ENCODE measurements at regions not wholly inside any gene's neighbourhood (a gene's known extent, or its start where the extent isn't known, plus 50 kb on each side); places are given as distances from the start of the nearest gene placed in this dataset.
"Not testable (repeated sequence)": the region's sequence is repeated elsewhere in the genome, so short reads cannot be mapped to it uniquely, and the experiment has no call there.

DNA sequence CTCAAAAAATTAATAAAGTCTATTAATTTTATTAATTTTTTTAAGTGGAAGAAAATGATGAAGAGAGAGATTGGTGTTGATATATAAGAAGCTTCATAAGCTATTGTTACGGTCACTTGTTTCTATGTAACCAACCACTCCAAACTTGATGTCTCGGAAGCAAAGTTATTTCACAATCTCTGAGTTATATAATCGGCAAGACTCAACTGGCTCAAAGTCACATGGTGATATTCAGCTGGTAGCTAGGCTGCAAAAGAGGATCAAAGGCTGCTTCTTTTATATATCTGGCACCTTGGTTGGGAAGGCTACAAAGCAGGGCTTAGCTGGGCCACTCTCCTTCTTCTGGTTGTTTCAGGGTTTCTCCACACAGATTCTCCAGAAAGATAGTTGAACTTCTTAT lies 245.1 kb upstream of the ARHGAP42 start:
- intact Hi-C loops (cut with DNase I): no loop called here
- H3K27ac ChIP-seq: no peak overlapping the region
- no peaks in the 10 kb centered on the region for H3K4me1 ChIP-seq (replicated peaks)
- H3K36me3 ChIP-seq: no peaks in the 10 kb centered on the region
- no peaks in the 10 kb centered on the region for H3K9me3 ChIP-seq
- no peaks in the 10 kb centered on the region for H3K27me3 ChIP-seq (replicated peaks; ENCODE audit: insufficient read depth)
- no peak for DNase-seq (ENCODE audit: low spot score)
- 87% methylated on average over 3 of the region's 3 CpGs for WGBS
- H3K4me3 ChIP-seq: no peak overlapping the region
- no peak for TF ChIP-seq POLR2AphosphoS5 (IDR thresholded peaks at IDR 0.05)
- no peak for TF ChIP-seq POLR2A (IDR thresholded peaks at IDR 0.05)
- TF ChIP-seq, protein P1, sequence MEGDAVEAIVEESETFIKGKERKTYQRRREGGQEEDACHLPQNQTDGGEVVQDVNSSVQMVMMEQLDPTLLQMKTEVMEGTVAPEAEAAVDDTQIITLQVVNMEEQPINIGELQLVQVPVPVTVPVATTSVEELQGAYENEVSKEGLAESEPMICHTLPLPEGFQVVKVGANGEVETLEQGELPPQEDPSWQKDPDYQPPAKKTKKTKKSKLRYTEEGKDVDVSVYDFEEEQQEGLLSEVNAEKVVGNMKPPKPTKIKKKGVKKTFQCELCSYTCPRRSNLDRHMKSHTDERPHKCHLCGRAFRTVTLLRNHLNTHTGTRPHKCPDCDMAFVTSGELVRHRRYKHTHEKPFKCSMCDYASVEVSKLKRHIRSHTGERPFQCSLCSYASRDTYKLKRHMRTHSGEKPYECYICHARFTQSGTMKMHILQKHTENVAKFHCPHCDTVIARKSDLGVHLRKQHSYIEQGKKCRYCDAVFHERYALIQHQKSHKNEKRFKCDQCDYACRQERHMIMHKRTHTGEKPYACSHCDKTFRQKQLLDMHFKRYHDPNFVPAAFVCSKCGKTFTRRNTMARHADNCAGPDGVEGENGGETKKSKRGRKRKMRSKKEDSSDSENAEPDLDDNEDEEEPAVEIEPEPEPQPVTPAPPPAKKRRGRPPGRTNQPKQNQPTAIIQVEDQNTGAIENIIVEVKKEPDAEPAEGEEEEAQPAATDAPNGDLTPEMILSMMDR (IDR thresholded peaks at IDR 0.05): no peak

- no peak overlapping the region for H3K27ac ChIP-seq
- DNase-seq (ENCODE audit: low spot score): peak; percentile 5
- TF ChIP-seq POLR2AphosphoS5 (IDR thresholded peaks at IDR 0.05): no peak
- WGBS: 8% methylated on average over 2 of the region's 2 CpGs
- H3K9me3 ChIP-seq: no peaks in the 10 kb centered on the region
- intact Hi-C loops (cut with DNase I): no loop called here
- no peaks in the 10 kb centered on the region for H3K27me3 ChIP-seq (replicated peaks; ENCODE audit: insufficient read depth)
- no peaks in the 10 kb centered on the region for H3K36me3 ChIP-seq
- H3K4me1 ChIP-seq (replicated peaks): no peaks in the 10 kb centered on the region
- no peak overlapping the region for H3K4me3 ChIP-seq
Measured at GRCh38 chr11:100445231-100445735, 241.8 kb upstream of the ARHGAP42 start.

DNA sequence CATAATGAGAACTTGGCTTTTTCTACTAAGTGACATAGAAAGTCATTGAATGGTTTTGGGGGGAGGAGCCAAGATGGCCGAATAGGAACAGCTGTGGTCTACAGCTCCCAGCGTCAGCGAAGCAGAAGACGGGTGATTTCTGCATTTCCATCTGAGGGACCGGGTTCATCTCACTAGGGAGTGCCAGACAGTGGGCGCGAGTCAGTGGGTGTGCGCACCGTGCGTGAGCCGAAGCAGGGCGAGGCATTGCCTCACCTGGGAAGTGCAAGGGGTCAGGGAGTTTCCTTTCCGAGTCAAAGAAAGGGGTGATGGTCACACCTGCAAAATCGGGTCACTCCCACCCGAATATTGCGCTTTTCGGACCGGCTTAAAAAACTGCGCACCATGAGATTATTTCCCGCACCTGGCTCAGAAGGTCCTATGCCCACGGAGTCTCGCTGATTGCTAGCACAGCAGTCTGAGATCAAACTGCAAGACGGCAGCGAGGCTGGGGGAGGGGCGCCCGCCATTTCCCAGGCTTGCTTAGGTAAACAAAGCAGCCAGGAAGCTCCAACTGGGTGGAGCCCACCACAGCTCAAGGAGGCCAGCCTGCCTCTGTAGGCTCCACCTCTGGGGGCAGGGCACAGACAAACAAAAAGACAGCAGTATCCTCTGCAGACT lies 235.2 kb upstream of the ARHGAP42 start:
- WGBS: 90% methylated on average over 26 of the region's 26 CpGs
- DNase-seq (ENCODE audit: low spot score); H3K4me3 ChIP-seq; H3K4me1 ChIP-seq (replicated peaks); H3K27ac ChIP-seq; intact Hi-C loops (cut with DNase I); H3K36me3 ChIP-seq; H3K9me3 ChIP-seq; H3K27me3 ChIP-seq (replicated peaks; ENCODE audit: insufficient read depth): not testable (repeated sequence)

DNA sequence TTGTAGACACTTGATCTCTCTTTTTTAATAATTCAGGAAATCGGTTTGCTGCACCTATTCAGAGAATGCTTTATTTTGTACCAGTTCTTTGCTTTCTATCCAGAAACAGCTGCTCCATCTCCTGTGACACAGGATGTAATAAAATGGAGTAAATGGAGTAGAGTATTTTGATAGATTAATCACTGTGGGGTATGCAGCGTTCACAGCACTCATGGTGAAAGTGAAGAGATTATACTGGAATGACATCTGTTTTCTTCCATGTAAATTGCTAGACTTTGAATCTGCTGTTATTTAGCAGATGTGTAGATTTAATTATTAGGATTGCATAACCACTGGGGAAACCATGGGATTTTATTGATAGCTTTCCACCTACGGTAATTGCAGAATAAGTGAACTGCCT lies 227.3 kb upstream of the ARHGAP42 start:
- no peaks in the 10 kb centered on the region for H3K27me3 ChIP-seq (replicated peaks; ENCODE audit: insufficient read depth)

GRCh38 chr11:100460426-100460825 lies 226.7 kb upstream of the ARHGAP42 start:
- Histone ChIP-seq H3K4me3 (no peak overlapping the region), H3K9me3 (no peaks in the 10 kb centered on the region), H3K4me1 (replicated peaks) (no peaks in the 10 kb centered on the region), H3K36me3 (no peaks in the 10 kb centered on the region), H3K27ac (no peak overlapping the region), H3K27me3 (replicated peaks; ENCODE audit: insufficient read depth) (no peaks in the 10 kb centered on the region)
- 95% methylated on average over 3 of the region's 3 CpGs for WGBS
- intact Hi-C loops (cut with DNase I): no loop called here
- DNase-seq (ENCODE audit: low spot score): no peak
- TF ChIP-seq POLR2A (IDR thresholded peaks at IDR 0.05) (no peak), POLR2AphosphoS5 (IDR thresholded peaks at IDR 0.05) (no peak)
- TF ChIP-seq, protein P1 (IDR thresholded peaks at IDR 0.05): no peak

More for the DNA sequence above, 227.3 kb upstream of the ARHGAP42 start:
- Histone ChIP-seq H3K4me3 (no peak overlapping the region), H3K27ac (no peak overlapping the region), H3K36me3 (no peaks in the 10 kb centered on the region), H3K9me3 (no peaks in the 10 kb centered on the region), H3K4me1 (replicated peaks) (no peaks in the 10 kb centered on the region)
- intact Hi-C loops (cut with DNase I): no loop called here
- WGBS: 39% methylated on average over 3 of the region's 3 CpGs
- no peak for DNase-seq (ENCODE audit: low spot score)
- TF ChIP-seq, protein P1 (IDR thresholded peaks at IDR 0.05): no peak
- TF ChIP-seq POLR2A (IDR thresholded peaks at IDR 0.05) (no peak), POLR2AphosphoS5 (IDR thresholded peaks at IDR 0.05) (no peak)

DNA sequence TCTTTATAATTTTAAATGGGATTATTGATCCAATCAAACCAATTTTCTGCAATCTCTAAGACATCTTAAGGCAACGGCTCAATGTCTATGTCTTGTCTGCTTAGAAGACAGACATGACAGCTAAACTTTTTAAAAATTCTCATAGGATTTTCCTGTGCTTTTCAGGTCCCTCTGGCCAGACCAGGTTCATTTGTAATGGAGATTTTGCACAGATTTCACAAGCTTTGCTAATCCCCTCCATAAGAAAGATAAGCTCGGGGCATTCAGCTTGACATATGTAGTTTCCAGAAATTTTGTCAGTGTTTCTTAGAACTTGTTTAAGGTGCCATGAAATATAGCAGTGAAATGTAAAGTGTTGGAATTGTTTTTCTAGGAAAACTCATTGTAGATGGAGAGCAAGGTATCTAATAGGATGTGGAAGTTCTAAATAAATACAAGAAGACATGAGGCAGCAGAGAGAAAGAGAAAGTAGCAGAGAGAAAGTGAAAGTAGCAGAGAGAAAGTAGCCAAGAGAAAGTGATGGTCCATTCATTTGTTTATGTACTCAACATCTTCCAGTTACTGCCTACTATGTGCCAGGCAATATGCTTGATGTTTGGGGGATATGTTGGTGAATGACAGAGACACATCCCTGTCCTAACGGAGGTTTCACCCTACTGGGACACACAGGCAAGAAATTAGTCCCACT lies 219.1 kb upstream of the ARHGAP42 start:
- intact Hi-C loops (cut with DNase I): no loop called here
- H3K27ac ChIP-seq: no peak overlapping the region
- no peaks in the 10 kb centered on the region for H3K36me3 ChIP-seq
- no peak for TF ChIP-seq POLR2A (IDR thresholded peaks at IDR 0.05)
- no peak for TF ChIP-seq POLR2AphosphoS5 (IDR thresholded peaks at IDR 0.05)
- TF ChIP-seq, protein P1 (IDR thresholded peaks at IDR 0.05): no peak
- WGBS: 95% methylated on average over 3 of the region's 3 CpGs
- no peaks in the 10 kb centered on the region for H3K9me3 ChIP-seq
- H3K27me3 ChIP-seq (replicated peaks; ENCODE audit: insufficient read depth): no peaks in the 10 kb centered on the region
- H3K4me3 ChIP-seq: no peak overlapping the region
- H3K4me1 ChIP-seq (replicated peaks): no peaks in the 10 kb centered on the region
- no peak for DNase-seq (ENCODE audit: low spot score)

Data from prostate gland (tissue), 2 donors.